ENCODE measurements at regions not wholly inside any gene's neighbourhood (a gene's known extent, or its start where the extent isn't known, plus 50 kb on each side); places are given as distances from the start of the nearest gene placed in this dataset.

DNA sequence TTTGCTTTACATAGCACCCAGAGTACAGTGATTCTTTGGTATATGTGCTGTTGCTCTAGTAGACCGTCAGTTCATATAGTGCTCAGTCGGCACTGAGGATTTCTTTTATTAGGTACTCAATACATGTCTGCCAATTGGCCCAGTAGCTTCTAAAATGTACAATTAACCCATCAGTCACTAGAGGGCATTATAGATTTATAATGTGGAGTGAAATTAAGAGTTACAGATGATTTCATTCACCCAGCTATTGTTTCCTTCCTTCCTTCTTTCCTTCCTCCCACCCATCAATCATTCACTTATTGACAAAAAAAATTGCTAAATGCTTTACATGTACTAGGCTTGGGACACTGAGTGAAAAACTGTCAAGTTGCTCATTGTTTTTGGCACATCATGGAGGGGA lies 263.6 kb upstream of the USP24 start:
- no peaks in the 10 kb centered on the region for H4K20me1 ChIP-seq (ENCODE audit: insufficient read depth, low read length)
- no peak overlapping the region for H3K4me3 ChIP-seq (ENCODE audit: low read length)
- peaks cover 3% of the 10 kb centered on the region; the same call in 1 of the 2 replicates for H3K27me3 ChIP-seq (ENCODE audit: low read depth, low read length)
- H3K27ac ChIP-seq (ENCODE audit: low read length) = no peak overlapping the region
- no peaks in the 10 kb centered on the region for H3K36me3 ChIP-seq (replicated peaks; ENCODE audit: low read depth, low read length)
- H3K4me1 ChIP-seq (ENCODE audit: low read length) = no peaks in the 10 kb centered on the region
- no peak overlapping the region for H2AFZ ChIP-seq (ENCODE audit: low read depth, low read length)
- no peaks in the 10 kb centered on the region for H3K79me2 ChIP-seq (ENCODE audit: low read length)
- no peak overlapping the region for H3K9ac ChIP-seq (ENCODE audit: low read length)
- no peak overlapping the region for H3K4me2 ChIP-seq (ENCODE audit: low read length)
- TF ChIP-seq CTCF (IDR thresholded peaks at IDR 0.05; ENCODE audit: low read depth, low read length) (peak; percentile 53), EZH2phosphoT487 (IDR thresholded peaks at IDR 0.05; ENCODE audit: low read depth) (no peak)
- no peaks in the 10 kb centered on the region for H3K9me3 ChIP-seq (ENCODE audit: insufficient read depth, low read length)

DNA sequence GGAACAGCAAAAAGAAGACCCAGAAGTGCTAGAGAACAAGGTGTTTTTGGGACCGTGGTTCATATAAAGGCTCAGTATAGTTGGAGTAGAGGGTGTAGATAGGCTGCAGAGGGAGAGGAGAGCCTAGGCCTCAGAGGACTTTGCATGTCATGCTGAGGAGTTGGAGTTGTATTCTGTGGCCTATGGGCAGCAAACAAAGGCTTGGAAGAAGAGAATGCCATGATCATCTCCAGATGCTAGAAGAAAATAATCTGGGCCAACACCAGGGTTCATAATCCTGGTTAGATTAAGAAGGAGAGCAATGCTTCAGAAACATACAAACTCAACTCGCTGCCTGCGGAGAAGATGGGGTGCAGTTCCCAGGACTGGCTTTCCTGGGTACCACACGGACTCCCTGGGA lies 262.8 kb upstream of the USP24 start:
- Histone ChIP-seq H2AFZ (ENCODE audit: low read depth, low read length) (no peak overlapping the region), H3K4me1 (ENCODE audit: low read length) (no peaks in the 10 kb centered on the region), H3K9ac (ENCODE audit: low read length) (no peak overlapping the region), H3K79me2 (ENCODE audit: low read length) (no peaks in the 10 kb centered on the region), H3K36me3 (replicated peaks; ENCODE audit: low read depth, low read length) (no peaks in the 10 kb centered on the region), H3K27me3 (ENCODE audit: low read depth, low read length) (peaks cover 3% of the 10 kb centered on the region; the same call in 1 of the 2 replicates), H3K9me3 (ENCODE audit: insufficient read depth, low read length) (no peaks in the 10 kb centered on the region), H3K4me2 (ENCODE audit: low read length) (no peak overlapping the region), H3K27ac (ENCODE audit: low read length) (no peak overlapping the region), H4K20me1 (ENCODE audit: insufficient read depth, low read length) (no peaks in the 10 kb centered on the region), H3K4me3 (ENCODE audit: low read length) (no peak overlapping the region)
- no peak for TF ChIP-seq EZH2phosphoT487 (IDR thresholded peaks at IDR 0.05; ENCODE audit: low read depth)

- no peak overlapping the region for H3K27ac ChIP-seq (ENCODE audit: low read length)
- H3K4me3 ChIP-seq (ENCODE audit: low read length) = no peak overlapping the region
- H3K36me3 ChIP-seq (replicated peaks; ENCODE audit: low read depth, low read length) = no peaks in the 10 kb centered on the region
- TF ChIP-seq CTCF (IDR thresholded peaks at IDR 0.05; ENCODE audit: low read depth, low read length) (no peak), EZH2phosphoT487 (IDR thresholded peaks at IDR 0.05; ENCODE audit: low read depth) (no peak)
- H2AFZ ChIP-seq (ENCODE audit: low read depth, low read length) = no peak overlapping the region
- no peak overlapping the region for H3K9ac ChIP-seq (ENCODE audit: low read length)
- no peaks in the 10 kb centered on the region for H3K9me3 ChIP-seq (ENCODE audit: insufficient read depth, low read length)
- H3K27me3 ChIP-seq (ENCODE audit: low read depth, low read length) = 0 out of 2 replicates have a peak, but pooled peaks cover 3% of the 10 kb centered on the region
- 0 out of 2 replicates have a peak, but pooled peaks cover under 1% of the 10 kb centered on the region for H3K4me1 ChIP-seq (ENCODE audit: low read length)
- H4K20me1 ChIP-seq (ENCODE audit: insufficient read depth, low read length) = no peaks in the 10 kb centered on the region
- no peak overlapping the region for H3K4me2 ChIP-seq (ENCODE audit: low read length)
- H3K79me2 ChIP-seq (ENCODE audit: low read length) = no peaks in the 10 kb centered on the region
Measured at GRCh38 chr1:55476445-55477015, 261.4 kb upstream of the USP24 start.

GRCh38 chr1:55474168-55474786 lies 259.1 kb upstream of the USP24 start:
- Histone ChIP-seq H4K20me1 (ENCODE audit: insufficient read depth, low read length) (no peaks in the 10 kb centered on the region), H3K36me3 (replicated peaks; ENCODE audit: low read depth, low read length) (no peaks in the 10 kb centered on the region), H3K27me3 (ENCODE audit: low read depth, low read length) (0 out of 2 replicates have a peak, but pooled peaks cover 3% of the 10 kb centered on the region), H3K27ac (ENCODE audit: low read length) (no peak overlapping the region), H3K79me2 (ENCODE audit: low read length) (no peaks in the 10 kb centered on the region), H3K9ac (ENCODE audit: low read length) (no peak overlapping the region), H3K4me2 (ENCODE audit: low read length) (no peak overlapping the region), H2AFZ (ENCODE audit: low read depth, low read length) (no peak overlapping the region), H3K4me1 (ENCODE audit: low read length) (peaks cover 6% of the 10 kb centered on the region; the same call in 1 of the 2 replicates), H3K4me3 (ENCODE audit: low read length) (no peak overlapping the region), H3K9me3 (ENCODE audit: insufficient read depth, low read length) (no peaks in the 10 kb centered on the region)
- TF ChIP-seq EZH2phosphoT487 (IDR thresholded peaks at IDR 0.05; ENCODE audit: low read depth) (no peak), CTCF (IDR thresholded peaks at IDR 0.05; ENCODE audit: low read depth, low read length) (no peak)

All from OCI-LY3 (cell line).